Natural killer cell (primary cell): ENCODE measurements at regions not wholly inside any gene's neighbourhood (a gene's known extent, or its start where the extent isn't known, plus 50 kb on each side); places are given as distances from the start of the nearest gene placed in this dataset.

ENCODE experiments used
- ATAC-seq, 3 donors: fragments of 150-1000 bp in 2 of 3; fragments of 200-7000 bp in 1 of 3; cut with Tn5 transposase; 1 replicate in 1 of 3; 2 replicates in 2 of 3; pipeline ENCODE4 v1.10.0; 2021; ENCODE audit warnings: mild to moderate bottlenecking in 2 of 3, moderate library complexity in 2 of 3
- DNase-seq, 2 donors: peaks; one replicate each; pipeline versions ENCODE4 v3.0.0 to v3.0.0-alpha.2; 2013 to 2021; ENCODE audit warnings: mixed read lengths in 1 of 2
- H3K27ac ChIP-seq: one replicate; pipeline ENCODE4 v1.5.1; 2013; ENCODE audit warnings: mild to moderate bottlenecking, low read length
- H3K27me3 ChIP-seq: one replicate; pipeline ENCODE4 v1.6.1; 2013; ENCODE audit warnings: low read length; ENCODE audit not compliant: control insufficient read depth, insufficient read depth
- H3K36me3 ChIP-seq: one replicate; pipeline ENCODE4 v1.6.1; 2013; ENCODE audit warnings: low read length; ENCODE audit not compliant: control insufficient read depth, insufficient read depth
- H3K4me1 ChIP-seq: one replicate; pipeline ENCODE4 v1.6.1; 2013; ENCODE audit warnings: low read length; ENCODE audit not compliant: control insufficient read depth, insufficient read depth
- H3K4me3 ChIP-seq: one replicate; pipeline ENCODE4 v1.5.1; 2013; ENCODE audit warnings: low read length
- H3K9me3 ChIP-seq: one replicate; pipeline ENCODE4 v1.6.1; 2013; ENCODE audit warnings: low read length; ENCODE audit not compliant: control insufficient read depth, insufficient read depth
- H3K27ac Mint-ChIP-seq, 2 donors: one replicate each; pipeline ENCODE4 v1.8.0; 2022; ENCODE audit warnings: mild to moderate bottlenecking in 2 of 2, mixed read lengths in 2 of 2, moderate library complexity in 1 of 2
- H3K27me3 Mint-ChIP-seq, 2 donors: one replicate each; pipeline ENCODE4 v1.8.0; 2022; ENCODE audit warnings: low read depth in 2 of 2, mixed read lengths in 2 of 2
- H3K36me3 Mint-ChIP-seq: one replicate; pipeline ENCODE4 v1.8.0; 2022; ENCODE audit warnings: mixed read lengths
- H3K4me1 Mint-ChIP-seq, 2 donors: one replicate each; pipeline ENCODE4 v1.8.0; 2022; ENCODE audit warnings: mixed read lengths in 2 of 2
- H3K4me3 Mint-ChIP-seq: one replicate; pipeline ENCODE4 v1.8.0; 2022; ENCODE audit warnings: mild to moderate bottlenecking, moderate library complexity, mixed read lengths
- H3K9me3 Mint-ChIP-seq, 2 donors: one replicate each; pipeline ENCODE4 v1.8.0; 2022; ENCODE audit warnings: mixed read lengths in 2 of 2
- CTCF ChIP-seq: fragments of 200-600 bp; IDR thresholded peaks from one replicate; pipeline ENCODE4 v1.8.0; 2022; ENCODE audit warnings: antibody characterized with exemption
- WGBS: methylation state at CpG from one replicate; pipeline ENCODE4 v1.1.7; 2013; ENCODE audit warnings: missing lambda C conversion rate; ENCODE audit not compliant: insufficient coverage; 5-methylcytosine and 5-hydroxymethylcytosine counted together
- intact Hi-C: fragments of 100-400 bp; cut with micrococcal nuclease; formaldehyde crosslinking; loops from one replicate; pipeline ENCODE4 v1.14.2; 2022

GRCh38 chr6:145244349-145245100, 490.8 kb downstream of the EPM2A start:
- H3K4me3 ChIP-seq: no peak overlapping the region
- Mint-ChIP-seq H3K27ac (no peak overlapping the region), H3K36me3 (no peaks in the 10 kb centered on the region), H3K9me3 (peaks cover 3 to 5% of the 10 kb centered on the region in 2 donors), H3K4me3 (no peak overlapping the region), H3K27me3 (no peaks in the 10 kb centered on the region), H3K4me1 (no peaks in the 10 kb centered on the region)
- 86% methylated on average over 2 of the region's 3 CpGs for WGBS
- no peak for DNase-seq
- H3K4me1 ChIP-seq: no peaks in the 10 kb centered on the region
- ATAC-seq: no peak
- no peaks in the 10 kb centered on the region for H3K27me3 ChIP-seq
- intact Hi-C loops: no loop called here
- no peak overlapping the region for H3K27ac ChIP-seq
- TF ChIP-seq CTCF: no peak
- no peaks in the 10 kb centered on the region for H3K9me3 ChIP-seq
- no peaks in the 10 kb centered on the region for H3K36me3 ChIP-seq

- Histone ChIP-seq H3K27ac (no peak overlapping the region), H3K4me3 (no peak overlapping the region), H3K4me1 (no peaks in the 10 kb centered on the region), H3K27me3 (no peaks in the 10 kb centered on the region), H3K36me3 (no peaks in the 10 kb centered on the region), H3K9me3 (no peaks in the 10 kb centered on the region)
- TF ChIP-seq CTCF: no peak
- Mint-ChIP-seq H3K36me3 (no peaks in the 10 kb centered on the region), H3K9me3 (peaks cover 3 to 5% of the 10 kb centered on the region in 2 donors), H3K4me3 (no peak overlapping the region), H3K27ac (no peak overlapping the region), H3K27me3 (no peaks in the 10 kb centered on the region), H3K4me1 (no peaks in the 10 kb centered on the region)
- intact Hi-C loops: no loop called here
- ATAC-seq (no peak), DNase-seq (no peak)
- 83% methylated on average over 4 of the region's 4 CpGs for WGBS
These were observed 490.2 kb downstream of the EPM2A start for GRCh38 chr6:145245119-145245518.

- Histone ChIP-seq H3K27me3 (no peaks in the 10 kb centered on the region), H3K27ac (no peak overlapping the region), H3K4me3 (no peak overlapping the region), H3K4me1 (no peaks in the 10 kb centered on the region), H3K9me3 (no peaks in the 10 kb centered on the region), H3K36me3 (no peaks in the 10 kb centered on the region)
- intact Hi-C loops: no loop called here
- H3K4me1 Mint-ChIP-seq: no peaks in the 10 kb centered on the region
- DNase-seq: no peak
- no peak overlapping the region for H3K4me3 Mint-ChIP-seq
- no peaks in the 10 kb centered on the region for H3K27me3 Mint-ChIP-seq
- no peak overlapping the region for H3K27ac Mint-ChIP-seq
- no peak for TF ChIP-seq CTCF
- WGBS: 90% methylated on average over 5 of the region's 6 CpGs
- H3K36me3 Mint-ChIP-seq: no peaks in the 10 kb centered on the region
- no peak for ATAC-seq
- H3K9me3 Mint-ChIP-seq: no peaks in the 10 kb centered on the region
These were observed 487.5 kb downstream of the EPM2A start for GRCh38 chr6:145247692-145248419.
